IPS DF 19.7 (cell line): ENCODE measurements at regions not wholly inside any gene's neighbourhood (a gene's known extent, or its start where the extent isn't known, plus 50 kb on each side); places are given as distances from the start of the nearest gene placed in this dataset.

ENCODE experiments used
- DNase-seq: peaks from one replicate; pipeline ENCODE4 v3.0.0-alpha.2; 2013; ENCODE audit warnings: low read depth, low spot score

GRCh38 chr6:81694855-81695254, 57.6 kb downstream of the TENT5A start:
- DNase-seq, result no peak

- no peak for DNase-seq
Observed at GRCh38 chr6:81694207-81694606, 58.3 kb downstream of the TENT5A start.

- DNase-seq, result no peak
Observed at GRCh38 chr6:81693266-81693665, 59.2 kb downstream of the TENT5A start.

GRCh38 chr6:81690073-81690472, 62.4 kb downstream of the TENT5A start:
- DNase-seq, result no peak

GRCh38 chr6:81689580-81689979, 62.9 kb downstream of the TENT5A start:
- no peak for DNase-seq

GRCh38 chr6:81683912-81684311, 68.6 kb downstream of the TENT5A start:
- no peak for DNase-seq

GRCh38 chr6:81682858-81683620, 69.4 kb downstream of the TENT5A start:
- no peak for DNase-seq

- no peak for DNase-seq
Observed at GRCh38 chr6:81682235-81682795, 70.2 kb downstream of the TENT5A start.

- no peak for DNase-seq
Observed at GRCh38 chr6:81669445-81669844, 83.0 kb downstream of the TENT5A start.

- DNase-seq, result no peak
Observed at GRCh38 chr6:81668615-81669047, 83.8 kb downstream of the TENT5A start.

- DNase-seq, result no peak
Observed at GRCh38 chr6:81666481-81666880, 86.0 kb downstream of the TENT5A start.

- DNase-seq, result no peak
Observed at GRCh38 chr6:81656231-81656630, 96.2 kb downstream of the TENT5A start.

GRCh38 chr6:81655696-81656095, 96.8 kb downstream of the TENT5A start:
- DNase-seq, result no peak

- DNase-seq, result no peak
Observed at GRCh38 chr6:81648502-81648901, 104.0 kb downstream of the TENT5A start.

GRCh38 chr6:81643156-81643555, 109.3 kb downstream of the TENT5A start:
- DNase-seq, result no peak

- no peak for DNase-seq
Observed at GRCh38 chr6:81640891-81641290, 111.6 kb downstream of the TENT5A start.

- DNase-seq, result no peak
Observed at GRCh38 chr6:81640126-81640525, 112.4 kb downstream of the TENT5A start.

GRCh38 chr6:81638366-81638765, 114.1 kb downstream of the TENT5A start:
- no peak for DNase-seq

- no peak for DNase-seq
Observed at GRCh38 chr6:81636930-81637568, 115.4 kb downstream of the TENT5A start.

GRCh38 chr6:81634155-81634880, 118.2 kb downstream of the TENT5A start:
- no peak for DNase-seq

- no peak for DNase-seq
Observed at GRCh38 chr6:81633391-81633790, 119.1 kb downstream of the TENT5A start.

GRCh38 chr6:81630719-81631118, 121.8 kb downstream of the TENT5A start:
- DNase-seq, result no peak
